ENCODE measurements at regions not wholly inside any gene's neighbourhood (a gene's known extent, or its start where the extent isn't known, plus 50 kb on each side); places are given as distances from the start of the nearest gene placed in this dataset.

DNA sequence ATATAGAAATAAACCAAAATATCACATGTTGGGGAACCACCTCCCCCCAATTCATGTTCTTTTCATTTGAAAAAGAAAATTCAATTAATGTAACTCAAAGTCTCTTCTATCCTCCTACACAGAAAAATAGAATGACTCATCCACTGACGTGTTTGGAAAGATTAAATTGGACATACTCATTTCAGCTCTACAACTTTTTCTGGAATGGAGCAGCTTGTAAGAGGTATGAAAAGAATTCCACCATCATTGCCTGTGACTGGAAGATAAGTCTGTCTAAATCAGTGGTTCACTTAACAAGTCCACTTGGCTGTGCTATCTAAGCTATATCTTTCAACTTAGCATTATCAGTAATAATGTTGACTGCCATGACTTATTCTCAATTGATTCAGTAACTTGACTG is 702.3 kb downstream of the BRINP3 start:
- TF ChIP-seq, protein P1, sequence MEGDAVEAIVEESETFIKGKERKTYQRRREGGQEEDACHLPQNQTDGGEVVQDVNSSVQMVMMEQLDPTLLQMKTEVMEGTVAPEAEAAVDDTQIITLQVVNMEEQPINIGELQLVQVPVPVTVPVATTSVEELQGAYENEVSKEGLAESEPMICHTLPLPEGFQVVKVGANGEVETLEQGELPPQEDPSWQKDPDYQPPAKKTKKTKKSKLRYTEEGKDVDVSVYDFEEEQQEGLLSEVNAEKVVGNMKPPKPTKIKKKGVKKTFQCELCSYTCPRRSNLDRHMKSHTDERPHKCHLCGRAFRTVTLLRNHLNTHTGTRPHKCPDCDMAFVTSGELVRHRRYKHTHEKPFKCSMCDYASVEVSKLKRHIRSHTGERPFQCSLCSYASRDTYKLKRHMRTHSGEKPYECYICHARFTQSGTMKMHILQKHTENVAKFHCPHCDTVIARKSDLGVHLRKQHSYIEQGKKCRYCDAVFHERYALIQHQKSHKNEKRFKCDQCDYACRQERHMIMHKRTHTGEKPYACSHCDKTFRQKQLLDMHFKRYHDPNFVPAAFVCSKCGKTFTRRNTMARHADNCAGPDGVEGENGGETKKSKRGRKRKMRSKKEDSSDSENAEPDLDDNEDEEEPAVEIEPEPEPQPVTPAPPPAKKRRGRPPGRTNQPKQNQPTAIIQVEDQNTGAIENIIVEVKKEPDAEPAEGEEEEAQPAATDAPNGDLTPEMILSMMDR (IDR thresholded peaks at IDR 0.05 in 8 of 11, conservative IDR thresholded peaks at IDR 0.05 in 3 of 11), result no peak
- no peak for TF ChIP-seq POLR2A (IDR thresholded peaks at IDR 0.05)
